Upper lobe of right lung (tissue), 1 donor: ENCODE measurements at regions not wholly inside any gene's neighbourhood (a gene's known extent, or its start where the extent isn't known, plus 50 kb on each side); places are given as distances from the start of the nearest gene placed in this dataset.

ENCODE experiments used
- ATAC-seq: fragments of 200-7000 bp; cut with Tn5 transposase; one replicate; pipeline ENCODE4 v1.9.1; 2020; ENCODE audit warnings: mild to moderate bottlenecking, moderate library complexity
- DNase-seq: peaks from one replicate; pipeline ENCODE4 v3.0.0-alpha.2; 2020
- H3K27ac ChIP-seq: fragments of 200-600 bp; one replicate; pipeline ENCODE4 v1.8.0; 2022
- H3K27me3 ChIP-seq: fragments of 200-600 bp; one replicate; pipeline ENCODE4 v1.8.0; 2022; ENCODE audit warnings: mild to moderate bottlenecking
- H3K36me3 ChIP-seq: fragments of 200-600 bp; one replicate; pipeline ENCODE4 v1.8.0; 2022
- H3K4me1 ChIP-seq: fragments of 200-600 bp; one replicate; pipeline ENCODE4 v1.8.0; 2022
- H3K4me3 ChIP-seq: fragments of 200-600 bp; one replicate; pipeline ENCODE4 v1.8.0; 2022; ENCODE audit warnings: mild to moderate bottlenecking
- H3K9me3 ChIP-seq: fragments of 200-600 bp; one replicate; pipeline ENCODE4 v1.8.0; 2022
- intact Hi-C: fragments of 100-400 bp; cut with DNase I; formaldehyde crosslinking; loops from one replicate; pipeline ENCODE4 v1.11.0; 2022
- TF ChIP-seq, protein P1 (sequence below): fragments of 200-600 bp; IDR thresholded peaks from one replicate; pipeline ENCODE4 v1.8.0; 2022; ENCODE audit warnings: antibody characterized with exemption
- donor health status: DM: no; HTN: yes; CAD: no; lungs with severe emphysema.

DNA sequence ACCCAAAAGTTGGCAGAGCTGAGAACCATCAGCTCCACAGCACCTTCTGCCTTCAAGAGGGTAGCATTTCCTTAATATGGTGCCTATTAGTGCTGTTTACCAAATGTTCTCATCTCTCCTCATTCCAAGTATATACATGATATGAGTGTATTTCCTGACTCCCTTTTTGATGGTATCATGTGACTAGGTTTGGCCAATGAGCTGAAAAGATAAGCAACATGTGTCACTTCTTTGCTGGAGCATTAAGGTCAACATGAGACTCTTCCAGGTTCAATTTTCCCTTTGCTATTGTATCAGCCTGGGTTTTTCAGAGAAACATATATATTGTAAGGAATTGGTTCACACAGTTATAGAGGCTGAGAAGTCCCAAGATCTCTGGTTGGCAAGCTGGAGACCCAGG lies 310.9 kb downstream of the HRH4 start:
- no peaks in the 10 kb centered on the region for H3K9me3 ChIP-seq
- TF ChIP-seq, protein P1, sequence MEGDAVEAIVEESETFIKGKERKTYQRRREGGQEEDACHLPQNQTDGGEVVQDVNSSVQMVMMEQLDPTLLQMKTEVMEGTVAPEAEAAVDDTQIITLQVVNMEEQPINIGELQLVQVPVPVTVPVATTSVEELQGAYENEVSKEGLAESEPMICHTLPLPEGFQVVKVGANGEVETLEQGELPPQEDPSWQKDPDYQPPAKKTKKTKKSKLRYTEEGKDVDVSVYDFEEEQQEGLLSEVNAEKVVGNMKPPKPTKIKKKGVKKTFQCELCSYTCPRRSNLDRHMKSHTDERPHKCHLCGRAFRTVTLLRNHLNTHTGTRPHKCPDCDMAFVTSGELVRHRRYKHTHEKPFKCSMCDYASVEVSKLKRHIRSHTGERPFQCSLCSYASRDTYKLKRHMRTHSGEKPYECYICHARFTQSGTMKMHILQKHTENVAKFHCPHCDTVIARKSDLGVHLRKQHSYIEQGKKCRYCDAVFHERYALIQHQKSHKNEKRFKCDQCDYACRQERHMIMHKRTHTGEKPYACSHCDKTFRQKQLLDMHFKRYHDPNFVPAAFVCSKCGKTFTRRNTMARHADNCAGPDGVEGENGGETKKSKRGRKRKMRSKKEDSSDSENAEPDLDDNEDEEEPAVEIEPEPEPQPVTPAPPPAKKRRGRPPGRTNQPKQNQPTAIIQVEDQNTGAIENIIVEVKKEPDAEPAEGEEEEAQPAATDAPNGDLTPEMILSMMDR, result no peak
- no peaks in the 10 kb centered on the region for H3K27me3 ChIP-seq
- no peak for DNase-seq
- H3K27ac ChIP-seq, result no peak overlapping the region
- H3K36me3 ChIP-seq, result no peaks in the 10 kb centered on the region
- H3K4me1 ChIP-seq, result no peaks in the 10 kb centered on the region
- no peak for ATAC-seq
- H3K4me3 ChIP-seq, result no peak overlapping the region
- intact Hi-C loops, result no loop called here

- H3K27me3 ChIP-seq, result no peaks in the 10 kb centered on the region
- no peak overlapping the region for H3K4me3 ChIP-seq
- no peaks in the 10 kb centered on the region for H3K9me3 ChIP-seq
- ATAC-seq (no peak), DNase-seq (no peak)
- no peak overlapping the region for H3K27ac ChIP-seq
- H3K4me1 ChIP-seq, result no peaks in the 10 kb centered on the region
- no peaks in the 10 kb centered on the region for H3K36me3 ChIP-seq
- intact Hi-C loops, result no loop called here
- TF ChIP-seq, protein P1, result no peak
These were observed 312.7 kb downstream of the HRH4 start for GRCh38 chr18:24773101-24773500.

- ATAC-seq (no peak), DNase-seq (no peak)
- intact Hi-C loops, result no loop called here
- Histone ChIP-seq H3K9me3 (no peaks in the 10 kb centered on the region), H3K4me3 (no peak overlapping the region), H3K36me3 (no peaks in the 10 kb centered on the region), H3K27me3 (no peaks in the 10 kb centered on the region), H3K27ac (no peak overlapping the region), H3K4me1 (no peaks in the 10 kb centered on the region)
- TF ChIP-seq, protein P1, result no peak
These were observed 315.6 kb downstream of the HRH4 start for GRCh38 chr18:24776019-24776418.

DNA sequence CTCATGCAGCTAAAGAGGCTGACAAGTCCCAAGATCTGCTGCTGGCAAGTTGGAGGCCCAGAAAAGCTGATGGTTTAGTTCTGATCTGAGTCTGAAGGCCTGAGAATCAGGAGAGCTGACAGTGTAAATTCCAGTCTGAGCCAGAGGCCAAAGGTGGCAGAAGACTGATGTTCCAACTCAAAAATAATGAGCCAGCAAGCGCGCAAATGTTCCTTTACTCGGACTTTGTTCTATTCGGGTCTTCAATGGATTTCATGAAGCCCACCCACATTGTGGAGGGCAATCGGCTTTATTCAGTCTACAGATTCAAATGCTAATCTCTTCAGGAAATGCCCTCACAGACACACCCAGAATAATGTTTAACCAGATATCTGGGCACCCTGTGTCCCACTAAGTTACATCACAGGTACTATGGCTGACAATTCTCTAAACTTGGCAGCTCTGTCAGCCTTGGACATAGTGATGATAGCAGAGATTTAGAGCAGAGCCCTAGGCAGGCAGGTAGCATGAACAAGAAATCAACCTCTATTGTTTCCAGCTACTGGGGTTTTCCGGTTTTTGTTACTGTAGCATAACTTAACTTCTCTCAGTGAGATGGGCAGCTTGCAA lies 318.5 kb downstream of the HRH4 start:
- Histone ChIP-seq H3K9me3 (no peaks in the 10 kb centered on the region), H3K4me3 (no peak overlapping the region), H3K4me1 (no peaks in the 10 kb centered on the region), H3K36me3 (no peaks in the 10 kb centered on the region), H3K27me3 (no peaks in the 10 kb centered on the region), H3K27ac (no peak overlapping the region)
- ATAC-seq, result no peak
- DNase-seq, result no peak
- TF ChIP-seq, protein P1, result no peak
- intact Hi-C loops, result no loop called here

DNA sequence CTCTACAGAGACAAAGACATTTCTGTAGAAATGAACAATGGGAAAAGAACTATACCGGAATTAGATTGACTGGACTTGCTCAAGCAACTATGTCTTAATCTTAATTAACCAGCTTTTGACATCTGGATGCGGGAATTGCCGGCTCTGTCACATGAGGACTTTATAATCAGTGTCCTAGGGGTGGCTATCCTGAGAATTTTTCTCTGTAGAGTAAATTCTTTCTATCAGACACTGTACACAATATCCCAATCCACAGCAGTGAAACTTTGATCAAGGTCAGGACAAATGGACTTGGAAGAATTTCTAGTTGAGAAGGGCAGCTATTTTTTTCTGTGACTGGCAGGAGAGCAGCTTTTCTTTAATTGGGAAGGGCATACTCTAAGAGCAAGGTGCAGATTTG lies 322.1 kb downstream of the HRH4 start:
- no peaks in the 10 kb centered on the region for H3K9me3 ChIP-seq
- H3K27me3 ChIP-seq, result no peaks in the 10 kb centered on the region
- no peak for ATAC-seq
- H3K36me3 ChIP-seq, result no peaks in the 10 kb centered on the region
- no peak overlapping the region for H3K27ac ChIP-seq
- no peak for DNase-seq
- intact Hi-C loops, result no loop called here
- no peak overlapping the region for H3K4me3 ChIP-seq
- TF ChIP-seq, protein P1, result no peak
- no peaks in the 10 kb centered on the region for H3K4me1 ChIP-seq

DNA sequence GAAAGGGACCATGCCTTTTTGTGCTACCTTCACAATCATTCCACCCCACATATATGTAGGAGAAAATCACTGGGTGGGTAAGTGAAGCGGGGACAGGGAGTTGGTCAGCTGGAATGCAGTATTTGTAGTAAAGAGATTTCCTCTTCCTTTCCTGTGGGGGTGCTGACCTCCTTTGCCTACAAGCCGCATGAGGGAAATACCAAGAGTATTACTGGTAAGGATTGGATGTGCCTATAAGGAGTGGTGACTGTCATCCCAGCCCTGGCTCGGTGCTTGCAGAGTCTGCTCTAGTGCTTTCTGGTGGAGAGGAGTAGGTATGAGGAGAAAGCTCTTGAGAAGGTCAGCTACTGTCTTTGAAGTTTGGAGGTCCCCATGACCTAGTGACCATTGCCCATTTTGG lies 324.6 kb downstream of the HRH4 start:
- intact Hi-C loops, result no loop called here
- DNase-seq, result no peak

More for the DNA sequence above, 324.6 kb downstream of the HRH4 start:
- H3K36me3 ChIP-seq, result no peaks in the 10 kb centered on the region
- H3K9me3 ChIP-seq, result no peaks in the 10 kb centered on the region
- no peak overlapping the region for H3K27ac ChIP-seq
- TF ChIP-seq, protein P1, result no peak
- no peaks in the 10 kb centered on the region for H3K4me1 ChIP-seq
- no peak overlapping the region for H3K4me3 ChIP-seq
- H3K27me3 ChIP-seq, result no peaks in the 10 kb centered on the region
- ATAC-seq, result no peak
